ENCODE measurements at regions not wholly inside any gene's neighbourhood (a gene's known extent, or its start where the extent isn't known, plus 50 kb on each side); places are given as distances from the start of the nearest gene placed in this dataset.

DNA sequence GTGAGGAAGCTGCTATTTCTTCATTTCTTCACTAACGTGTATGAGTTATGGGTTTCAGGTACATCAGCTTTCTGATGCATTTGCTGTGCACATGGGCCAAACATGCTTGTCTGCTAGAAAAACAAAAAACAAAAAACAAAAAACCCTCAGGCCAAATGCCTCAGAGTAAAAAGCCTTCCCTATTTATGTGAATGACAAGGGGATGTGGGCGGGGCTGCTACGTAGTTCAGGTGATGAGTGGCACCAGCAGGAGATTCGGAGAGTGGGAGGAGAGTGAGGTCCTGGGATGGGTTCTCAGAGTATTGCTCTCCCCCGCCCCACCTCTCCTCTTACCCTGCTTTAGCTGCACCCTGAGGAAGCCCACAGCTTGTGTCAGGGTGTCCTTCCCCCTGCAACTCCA lies 596.8 kb upstream of the JAG1 start:
- no peaks in the 10 kb centered on the region for H3K4me1 ChIP-seq (ENCODE audit: control extremely low read depth in 1 of 4, control insufficient read depth in 4 of 4, insufficient read depth in 4 of 4, low read length in 3 of 4)
- ChIA-PET CTCF (interaction anchor here (0.9 to 2.5 kb wide), 2 partner anchors 10 to 600 kb away, joined by 5 read pairs; no protein-coding TSS in a partner anchor), POLR2A (no interaction called here)
- WGBS (ENCODE audit: insufficient coverage) = 79% methylated on average over 5 of the region's 5 CpGs
- H3K27ac ChIP-seq (ENCODE audit: insufficient read depth in 1 of 2, low read depth in 1 of 2, low read length in 2 of 2, poor library complexity in 1 of 2, severe bottlenecking in 2 of 2) = no peak overlapping the region
- no peaks in the 10 kb centered on the region for H3K27me3 ChIP-seq (replicated peaks in 2 of 5; ENCODE audit: control insufficient read depth in 4 of 5, insufficient read depth in 5 of 5, low read length in 4 of 5)
- no peak overlapping the region for H3K4me3 ChIP-seq (ENCODE audit: control insufficient read depth in 1 of 7, extremely low read depth in 1 of 7, insufficient read depth in 4 of 7, low read depth in 2 of 7, low read length in 6 of 7)
- DNase-seq = no peak
- H3K36me3 ChIP-seq (ENCODE audit: control insufficient read depth in 4 of 4, insufficient read depth in 4 of 4, low read length in 3 of 4) = no peaks in the 10 kb centered on the region
- H3K9me3 ChIP-seq (ENCODE audit: control extremely low read depth in 1 of 5, control insufficient read depth in 4 of 5, insufficient read depth in 2 of 5, low read depth in 1 of 5, low read length in 4 of 5) = no peaks in the 10 kb centered on the region

DNA sequence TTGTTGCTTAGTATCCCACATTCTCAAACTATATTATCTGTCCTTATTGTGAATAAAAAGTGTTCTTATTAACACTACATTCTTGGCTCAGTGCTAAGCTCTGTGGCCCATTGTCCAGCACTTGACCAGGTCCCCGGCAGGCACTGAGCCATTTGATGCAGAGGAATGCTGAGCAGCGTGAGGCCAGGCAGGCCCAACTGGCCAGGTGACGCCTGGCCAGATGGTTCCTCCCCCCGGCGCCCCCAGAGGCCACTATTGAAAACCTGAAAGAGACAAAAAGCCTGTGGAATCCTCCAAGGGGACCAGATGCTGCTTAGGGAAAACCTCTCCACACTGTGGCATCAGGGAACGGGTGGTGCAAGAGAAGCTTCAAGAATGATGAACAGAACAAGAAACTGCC lies 597.5 kb upstream of the JAG1 start:
- H3K9me3 ChIP-seq (ENCODE audit: control extremely low read depth in 1 of 5, control insufficient read depth in 4 of 5, insufficient read depth in 2 of 5, low read depth in 1 of 5, low read length in 4 of 5) = no peaks in the 10 kb centered on the region
- H3K27me3 ChIP-seq (replicated peaks in 2 of 5; ENCODE audit: control insufficient read depth in 4 of 5, insufficient read depth in 5 of 5, low read length in 4 of 5) = no peaks in the 10 kb centered on the region
- no peak for DNase-seq
- ChIA-PET POLR2A (no interaction called here), CTCF (interaction anchor here (0.9 to 2.5 kb wide), 3 partner anchors 11 to 601 kb away, joined by 4 to 5 read pairs (median 5); no protein-coding TSS in a partner anchor)
- H3K4me3 ChIP-seq (ENCODE audit: control insufficient read depth in 1 of 7, extremely low read depth in 1 of 7, insufficient read depth in 4 of 7, low read depth in 2 of 7, low read length in 6 of 7) = no peak overlapping the region
- H3K27ac ChIP-seq (ENCODE audit: insufficient read depth in 1 of 2, low read depth in 1 of 2, low read length in 2 of 2, poor library complexity in 1 of 2, severe bottlenecking in 2 of 2) = no peak overlapping the region
- no peaks in the 10 kb centered on the region for H3K36me3 ChIP-seq (ENCODE audit: control insufficient read depth in 4 of 4, insufficient read depth in 4 of 4, low read length in 3 of 4)
- WGBS (ENCODE audit: insufficient coverage) = 90% methylated on average over 5 of the region's 6 CpGs
- no peaks in the 10 kb centered on the region for H3K4me1 ChIP-seq (ENCODE audit: control extremely low read depth in 1 of 4, control insufficient read depth in 4 of 4, insufficient read depth in 4 of 4, low read length in 3 of 4)

DNA sequence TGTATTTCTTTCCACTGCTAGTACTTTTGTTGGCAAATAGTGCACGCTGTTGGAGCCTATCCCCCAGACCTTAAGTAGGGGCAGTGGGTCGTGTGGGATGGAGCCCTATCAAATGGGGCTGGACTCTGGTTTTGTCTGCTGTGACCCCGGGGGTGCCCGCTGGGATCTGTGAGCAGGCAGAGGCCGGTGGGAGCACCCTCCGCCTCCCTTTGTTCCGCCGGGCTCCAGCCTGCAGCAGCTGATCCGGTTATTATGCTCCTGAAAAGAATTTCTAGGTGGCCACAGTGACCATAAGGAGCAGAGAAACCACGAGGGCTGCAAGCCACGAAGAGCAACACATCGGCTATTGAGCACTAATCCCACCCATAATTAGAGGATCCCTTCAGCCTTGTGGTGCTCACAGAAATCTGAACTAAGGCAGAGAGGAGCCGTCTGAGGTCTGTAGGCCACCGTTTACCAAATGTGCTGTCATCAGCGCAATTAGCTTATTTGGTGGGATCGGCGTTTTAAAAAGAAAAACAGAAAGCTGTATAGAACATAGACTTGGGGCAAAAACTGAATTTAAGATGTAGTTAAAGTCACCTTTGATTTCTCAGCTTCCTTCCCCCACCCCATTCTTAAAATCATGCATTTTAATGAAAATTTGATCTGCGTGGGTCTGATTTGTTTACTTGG lies 598.3 kb upstream of the JAG1 start:
- WGBS (ENCODE audit: insufficient coverage) = 98% methylated on average over 11 of the region's 18 CpGs
- Histone ChIP-seq H3K36me3 (ENCODE audit: control insufficient read depth in 4 of 4, insufficient read depth in 4 of 4, low read length in 3 of 4) (no peaks in the 10 kb centered on the region), H3K4me1 (ENCODE audit: control extremely low read depth in 1 of 4, control insufficient read depth in 4 of 4, insufficient read depth in 4 of 4, low read length in 3 of 4) (no peaks in the 10 kb centered on the region), H3K4me3 (ENCODE audit: control insufficient read depth in 1 of 7, extremely low read depth in 1 of 7, insufficient read depth in 4 of 7, low read depth in 2 of 7, low read length in 6 of 7) (no peak overlapping the region), H3K27ac (ENCODE audit: insufficient read depth in 1 of 2, low read depth in 1 of 2, low read length in 2 of 2, poor library complexity in 1 of 2, severe bottlenecking in 2 of 2) (no peak overlapping the region), H3K9me3 (ENCODE audit: control extremely low read depth in 1 of 5, control insufficient read depth in 4 of 5, insufficient read depth in 2 of 5, low read depth in 1 of 5, low read length in 4 of 5) (no peaks in the 10 kb centered on the region), H3K27me3 (replicated peaks in 2 of 5; ENCODE audit: control insufficient read depth in 4 of 5, insufficient read depth in 5 of 5, low read length in 4 of 5) (no peaks in the 10 kb centered on the region)
- POLR2A ChIA-PET = no interaction called here
- no peak for DNase-seq
- CTCF ChIA-PET = interaction anchor here (1.2 to 2.5 kb wide), 2 partner anchors 11 to 601 kb away, joined by 4 to 5 read pairs; no protein-coding TSS in a partner anchor

DNA sequence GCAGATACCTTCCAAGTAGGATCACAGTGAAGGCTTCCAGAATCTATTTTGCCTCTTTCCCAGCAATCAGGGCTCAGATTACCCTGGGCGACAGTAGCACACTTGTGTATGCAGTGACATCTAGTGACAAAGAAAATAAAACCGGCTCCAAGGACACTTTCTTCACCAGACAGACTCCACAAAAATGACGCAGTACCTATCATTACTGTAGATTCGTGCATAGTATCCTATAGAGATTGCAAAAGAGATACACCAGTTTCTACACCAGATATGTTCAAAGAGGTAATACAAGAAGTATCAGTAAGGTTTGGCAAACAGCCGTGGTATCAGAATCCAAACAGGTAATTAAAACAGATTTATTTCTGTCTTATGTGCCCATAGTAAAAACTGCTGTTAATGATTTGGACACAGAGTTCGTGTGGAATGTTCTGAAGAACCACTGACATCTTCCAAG lies 600.4 kb upstream of the JAG1 start:
- no peaks in the 10 kb centered on the region for H3K36me3 ChIP-seq (ENCODE audit: control insufficient read depth in 4 of 4, insufficient read depth in 4 of 4, low read length in 3 of 4)
- no peaks in the 10 kb centered on the region for H3K4me1 ChIP-seq (ENCODE audit: control extremely low read depth in 1 of 4, control insufficient read depth in 4 of 4, insufficient read depth in 4 of 4, low read length in 3 of 4)
- WGBS (ENCODE audit: insufficient coverage) = no CpG with 5 or more reads among the region's 6 CpGs
- no peaks in the 10 kb centered on the region for H3K27me3 ChIP-seq (replicated peaks in 2 of 5; ENCODE audit: control insufficient read depth in 4 of 5, insufficient read depth in 5 of 5, low read length in 4 of 5)
- H3K4me3 ChIP-seq (ENCODE audit: control insufficient read depth in 1 of 7, extremely low read depth in 1 of 7, insufficient read depth in 4 of 7, low read depth in 2 of 7, low read length in 6 of 7) = no peak overlapping the region
- DNase-seq = peak; percentile 40 to 62 (median 48)
- no peak overlapping the region for H3K27ac ChIP-seq (ENCODE audit: insufficient read depth in 1 of 2, low read depth in 1 of 2, low read length in 2 of 2, poor library complexity in 1 of 2, severe bottlenecking in 2 of 2)
- peaks cover 0 to 4% (median 0%) of the 10 kb centered on the region in 5 experiments for H3K9me3 ChIP-seq (ENCODE audit: control extremely low read depth in 1 of 5, control insufficient read depth in 4 of 5, insufficient read depth in 2 of 5, low read depth in 1 of 5, low read length in 4 of 5)
- ChIA-PET POLR2A (no interaction called here), CTCF (interaction anchor here (1.0 to 1.5 kb wide), 2 partner anchors 16 to 598 kb away, joined by 3 to 5 read pairs; no protein-coding TSS in a partner anchor)

DNA sequence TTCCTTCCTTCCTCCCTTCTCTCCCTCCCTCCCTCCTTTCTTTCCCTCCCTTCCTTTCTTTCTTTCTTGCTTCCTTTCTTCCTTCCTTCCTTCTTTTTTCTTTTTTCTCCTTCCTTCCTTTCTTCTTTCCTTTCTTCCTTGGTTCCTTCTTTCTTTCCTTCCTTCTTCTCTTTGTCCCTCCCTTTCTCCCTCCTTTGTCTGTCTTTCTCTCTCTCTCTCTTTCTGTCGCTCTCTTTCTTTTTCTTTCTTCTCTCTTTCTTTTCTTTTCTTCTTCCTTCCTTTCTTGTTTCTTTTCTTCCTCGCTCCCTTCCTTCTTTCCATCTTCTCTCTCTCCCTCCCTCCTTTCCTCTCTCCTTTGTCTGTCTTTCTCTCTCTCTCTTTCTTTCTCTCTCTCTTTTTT lies 601.9 kb upstream of the JAG1 start:
- 98% methylated on average over 2 of the region's 2 CpGs for WGBS (ENCODE audit: insufficient coverage)
- Histone ChIP-seq H3K9me3 (ENCODE audit: control extremely low read depth in 1 of 5, control insufficient read depth in 4 of 5, insufficient read depth in 2 of 5, low read depth in 1 of 5, low read length in 4 of 5) (peaks cover 0 to 6% (median 0%) of the 10 kb centered on the region in 5 experiments), H3K4me3 (ENCODE audit: control insufficient read depth in 1 of 7, extremely low read depth in 1 of 7, insufficient read depth in 4 of 7, low read depth in 2 of 7, low read length in 6 of 7) (no peak overlapping the region), H3K36me3 (ENCODE audit: control insufficient read depth in 4 of 4, insufficient read depth in 4 of 4, low read length in 3 of 4) (no peaks in the 10 kb centered on the region), H3K27me3 (replicated peaks in 2 of 5; ENCODE audit: control insufficient read depth in 4 of 5, insufficient read depth in 5 of 5, low read length in 4 of 5) (no peaks in the 10 kb centered on the region), H3K4me1 (ENCODE audit: control extremely low read depth in 1 of 4, control insufficient read depth in 4 of 4, insufficient read depth in 4 of 4, low read length in 3 of 4) (no peaks in the 10 kb centered on the region), H3K27ac (ENCODE audit: insufficient read depth in 1 of 2, low read depth in 1 of 2, low read length in 2 of 2, poor library complexity in 1 of 2, severe bottlenecking in 2 of 2) (no peak overlapping the region)
- no peak for DNase-seq
- POLR2A ChIA-PET = no interaction called here
- CTCF ChIA-PET = interaction anchor here (1.5 kb wide), 1 partner anchor 14 kb away, joined by 5 read pairs; no protein-coding TSS in a partner anchor

DNA sequence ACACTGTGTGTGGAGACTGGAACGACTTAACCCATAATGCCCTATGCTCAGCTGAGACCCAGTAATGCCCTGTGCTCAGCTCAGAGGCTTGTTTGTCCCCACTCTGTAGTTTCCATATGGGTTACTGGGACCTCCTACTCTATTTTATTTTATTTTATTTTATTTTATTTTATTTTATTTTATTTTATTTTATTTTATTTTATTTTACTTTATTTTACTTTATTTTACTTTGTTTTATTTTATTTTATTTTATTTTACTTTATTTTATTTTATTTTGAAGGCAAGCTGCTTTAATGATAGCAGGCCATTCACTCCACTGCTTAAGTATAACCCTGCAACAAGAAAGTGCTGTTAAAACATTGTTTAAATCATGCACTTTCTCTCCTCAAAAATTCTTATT lies 603.4 kb upstream of the JAG1 start:
- ChIA-PET POLR2A (no interaction called here), CTCF (interaction anchor here (0.7 to 1.3 kb wide), 3 partner anchors 9 to 606 kb away, joined by 3 to 4 read pairs (median 4); no protein-coding TSS in a partner anchor)
- Histone ChIP-seq H3K27ac (ENCODE audit: insufficient read depth in 1 of 2, low read depth in 1 of 2, low read length in 2 of 2, poor library complexity in 1 of 2, severe bottlenecking in 2 of 2) (no peak overlapping the region), H3K4me1 (ENCODE audit: control extremely low read depth in 1 of 4, control insufficient read depth in 4 of 4, insufficient read depth in 4 of 4, low read length in 3 of 4) (no peaks in the 10 kb centered on the region), H3K36me3 (ENCODE audit: control insufficient read depth in 4 of 4, insufficient read depth in 4 of 4, low read length in 3 of 4) (no peaks in the 10 kb centered on the region), H3K9me3 (ENCODE audit: control extremely low read depth in 1 of 5, control insufficient read depth in 4 of 5, insufficient read depth in 2 of 5, low read depth in 1 of 5, low read length in 4 of 5) (peaks cover 0 to 6% (median 0%) of the 10 kb centered on the region in 5 experiments), H3K27me3 (replicated peaks in 2 of 5; ENCODE audit: control insufficient read depth in 4 of 5, insufficient read depth in 5 of 5, low read length in 4 of 5) (no peaks in the 10 kb centered on the region), H3K4me3 (ENCODE audit: control insufficient read depth in 1 of 7, extremely low read depth in 1 of 7, insufficient read depth in 4 of 7, low read depth in 2 of 7, low read length in 6 of 7) (no peak overlapping the region)
- DNase-seq = no peak
- WGBS (ENCODE audit: insufficient coverage) = 100% methylated on average over 1 of the region's 1 CpG

DNA sequence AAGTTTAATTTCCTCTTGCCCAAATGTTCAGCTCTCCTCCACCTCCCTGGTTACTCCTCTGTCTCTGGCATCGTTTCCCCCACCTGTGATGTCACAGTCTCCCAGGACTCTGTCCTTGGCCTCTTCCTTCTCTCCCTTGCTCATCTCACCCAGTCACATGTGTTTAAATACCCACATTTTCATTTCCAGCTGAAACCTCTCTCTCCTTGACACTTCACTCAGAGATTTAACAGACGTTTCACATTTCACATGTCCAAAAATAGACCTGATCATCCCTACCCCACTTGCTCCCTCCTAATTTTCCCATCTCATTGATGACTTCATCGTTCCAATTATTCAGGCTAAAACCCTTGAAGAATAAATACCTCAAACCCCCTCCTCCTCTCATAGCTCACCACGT lies 604.1 kb upstream of the JAG1 start:
- H3K9me3 ChIP-seq (ENCODE audit: control extremely low read depth in 1 of 5, control insufficient read depth in 4 of 5, insufficient read depth in 2 of 5, low read depth in 1 of 5, low read length in 4 of 5) = peaks cover 0 to 6% (median 0%) of the 10 kb centered on the region in 5 experiments
- H3K4me1 ChIP-seq (ENCODE audit: control extremely low read depth in 1 of 4, control insufficient read depth in 4 of 4, insufficient read depth in 4 of 4, low read length in 3 of 4) = no peaks in the 10 kb centered on the region
- H3K36me3 ChIP-seq (ENCODE audit: control insufficient read depth in 4 of 4, insufficient read depth in 4 of 4, low read length in 3 of 4) = no peaks in the 10 kb centered on the region
- no peak overlapping the region for H3K4me3 ChIP-seq (ENCODE audit: control insufficient read depth in 1 of 7, extremely low read depth in 1 of 7, insufficient read depth in 4 of 7, low read depth in 2 of 7, low read length in 6 of 7)
- no peak overlapping the region for H3K27ac ChIP-seq (ENCODE audit: insufficient read depth in 1 of 2, low read depth in 1 of 2, low read length in 2 of 2, poor library complexity in 1 of 2, severe bottlenecking in 2 of 2)
- no peaks in the 10 kb centered on the region for H3K27me3 ChIP-seq (replicated peaks in 2 of 5; ENCODE audit: control insufficient read depth in 4 of 5, insufficient read depth in 5 of 5, low read length in 4 of 5)
- POLR2A ChIA-PET = no interaction called here
- DNase-seq = no peak
- CTCF ChIA-PET = interaction anchor here (1.6 kb wide), 1 partner anchor 12 kb away, joined by 5 read pairs; no protein-coding TSS in a partner anchor
- 99% methylated on average over 4 of the region's 4 CpGs for WGBS (ENCODE audit: insufficient coverage)
